GOT3 (cell line): ENCODE measurements at regions not wholly inside any gene's neighbourhood (a gene's known extent, or its start where the extent isn't known, plus 50 kb on each side); places are given as distances from the start of the nearest gene placed in this dataset.

ENCODE experiments used
- DNase-seq: peaks from one replicate; lab custom pipeline; 2025; ENCODE audit warnings: mixed read lengths; lab: John Stamatoyannopoulos, UW

- no peak for DNase-seq
Observed at GRCh38 chr5:61652916-61653315, 320.9 kb downstream of the ZSWIM6 start.

- DNase-seq: no peak
Observed at GRCh38 chr5:61653807-61654580, 321.9 kb downstream of the ZSWIM6 start.

GRCh38 chr5:61654876-61655275 is 322.8 kb downstream of the ZSWIM6 start:
- no peak for DNase-seq

GRCh38 chr5:61657010-61657409 is 325.0 kb downstream of the ZSWIM6 start:
- no peak for DNase-seq

GRCh38 chr5:61657686-61658085 is 325.6 kb downstream of the ZSWIM6 start:
- no peak for DNase-seq

GRCh38 chr5:61658592-61659008 is 326.5 kb downstream of the ZSWIM6 start:
- no peak for DNase-seq

GRCh38 chr5:61659221-61659696 is 327.2 kb downstream of the ZSWIM6 start:
- no peak for DNase-seq

- DNase-seq: no peak
Observed at GRCh38 chr5:61662670-61663069, 330.6 kb downstream of the ZSWIM6 start.

- no peak for DNase-seq
Observed at GRCh38 chr5:61666064-61666621, 334.1 kb downstream of the ZSWIM6 start.

- no peak for DNase-seq
Observed at GRCh38 chr5:61667525-61668218, 335.6 kb downstream of the ZSWIM6 start.

- no peak for DNase-seq
Observed at GRCh38 chr5:61669531-61669930, 337.5 kb downstream of the ZSWIM6 start.

GRCh38 chr5:61670941-61671340 is 338.9 kb downstream of the ZSWIM6 start:
- DNase-seq: no peak

- DNase-seq: no peak
Observed at GRCh38 chr5:61673007-61673735, 341.1 kb downstream of the ZSWIM6 start.

GRCh38 chr5:61674378-61674777 is 342.3 kb downstream of the ZSWIM6 start:
- no peak for DNase-seq

- no peak for DNase-seq
Observed at GRCh38 chr5:61675015-61675692, 343.1 kb downstream of the ZSWIM6 start.

GRCh38 chr5:61677220-61677619 is 345.2 kb downstream of the ZSWIM6 start:
- no peak for DNase-seq

- no peak for DNase-seq
Observed at GRCh38 chr5:61678966-61679365, 346.9 kb downstream of the ZSWIM6 start.

GRCh38 chr5:61679562-61679961 is 347.5 kb downstream of the ZSWIM6 start:
- DNase-seq: no peak

GRCh38 chr5:61680247-61680646 is 348.2 kb downstream of the ZSWIM6 start:
- DNase-seq: no peak

GRCh38 chr5:61683148-61683547 is 351.1 kb downstream of the ZSWIM6 start:
- no peak for DNase-seq

- no peak for DNase-seq
Observed at GRCh38 chr5:61683926-61684325, 351.9 kb downstream of the ZSWIM6 start.
